Heart left ventricle (tissue), 13 donors: ENCODE measurements at regions not wholly inside any gene's neighbourhood (a gene's known extent, or its start where the extent isn't known, plus 50 kb on each side); places are given as distances from the start of the nearest gene placed in this dataset.
"Not testable (repeated sequence)": the region's sequence is repeated elsewhere in the genome, so short reads cannot be mapped to it uniquely, and the experiment has no call there.

Experiments used
- CTCF ChIP-seq, 12 donors: fragments of 200-600 bp; sonication (generic) in 4 of 12; IDR thresholded peaks; one replicate each; pipeline versions ENCODE4 v1.5.0 to v1.8.0; 2018 to 2022; ENCODE audit warnings: antibody characterized with exemption in 12 of 12, mild to moderate bottlenecking in 5 of 12
- POLR2A ChIP-seq, 2 donors: fragments of 450-650 bp; IDR thresholded peaks; one replicate each; pipeline ENCODE4 v1.6.1; 2017; ENCODE audit warnings: antibody characterized with exemption in 2 of 2, mild to moderate bottlenecking in 2 of 2, moderate library complexity in 2 of 2
- donor health status: ischemic (EF 13 %, LVEDD 7.1; RV severe dilation, severe dysfunction).
- donor health status: DM: no; HTN: yes; CAD: no.
- donor health status: DM: no; HTN: no; CAD: no.
- donor health status: ischemic (EF 25% LVEDD 6.9; RV normal size, moderate dysfunction).
- donor health status: ischemic (EF 25% LVEDD 5.7; RV mildly dilated, moderate dysfunction).
- donor health status: ischemic (EF 35%, LVEDD 5.7; RV mildly dilated, moderate dysfunction).
- donor health status: nonischemic (EF 11% LVEDD 7.7; RV severe dilation, severe dysfunction).
- donor health status: DM: yes; HTN: yes; CAD: no.
- donor health status: PGD.
- donor health status: ischemic (EF 29% LVEDD 5.4; RV normal size, mild dysfunction).
- donor health status: nonischemic (EF 23%, LVEDD 6.1; RV moderate dilation, normal function).

- not testable (repeated sequence) for TF ChIP-seq CTCF, POLR2A (IDR thresholded peaks at IDR 0.05)
Observed at GRCh38 chr22:22160768-22161167, 83.8 kb upstream of the VPREB1 start.
